GM23338 (cell line): ENCODE measurements at regions not wholly inside any gene's neighbourhood (a gene's known extent, or its start where the extent isn't known, plus 50 kb on each side); places are given as distances from the start of the nearest gene placed in this dataset.

Experiments
- ATAC-seq: fragments of 200-7000 bp; cut with Tn5 transposase; 3 replicates; pipeline ENCODE4 v1.9.1; 2020
- DNase-seq: peaks from one replicate; pipeline ENCODE4 v3.0.0-alpha.2; 2015; ENCODE audit warnings: low spot score
- H2AFZ ChIP-seq: fragments of 200-600 bp; sonication (generic); 2 replicates; pipeline ENCODE4 v1.8.0; 2016; ENCODE audit warnings: antibody characterized with exemption, mild to moderate bottlenecking, moderate library complexity
- H3F3A ChIP-seq: fragments of 200-600 bp; sonication (generic); replicated peaks from 2 replicates; pipeline ENCODE4 v1.8.0; 2017; ENCODE audit warnings: antibody characterized with exemption, mixed run types, low read depth
- H3K27ac ChIP-seq: fragments of 200-600 bp; sonication (generic); 2 replicates; pipeline ENCODE4 v1.6.1; 2016; ENCODE audit warnings: low read depth
- H3K27me3 ChIP-seq: fragments of 200-600 bp; sonication (generic); 2 replicates; pipeline ENCODE4 v1.8.0; 2016; ENCODE audit warnings: mild to moderate bottlenecking, mixed run types, moderate library complexity; ENCODE audit not compliant: insufficient read depth
- H3K36me3 ChIP-seq: fragments of 200-600 bp; sonication (generic); 2 replicates; pipeline ENCODE4 v1.8.0; 2016; ENCODE audit warnings: mild to moderate bottlenecking; ENCODE audit not compliant: insufficient read depth
- H3K4me1 ChIP-seq: fragments of 200-600 bp; sonication (generic); 2 replicates; pipeline ENCODE4 v1.8.0; 2016; ENCODE audit warnings: mild to moderate bottlenecking, moderate library complexity; ENCODE audit not compliant: insufficient read depth
- H3K4me2 ChIP-seq: fragments of 200-600 bp; sonication (generic); 2 replicates; pipeline ENCODE4 v1.7.1; 2017; ENCODE audit warnings: mixed run types
- H3K4me3 ChIP-seq: fragments of 200-600 bp; sonication (generic); 2 replicates; pipeline ENCODE4 v1.6.1; 2016; ENCODE audit warnings: mixed run types
- H3K79me2 ChIP-seq: fragments of 200-600 bp; sonication (generic); replicated peaks from 2 replicates; pipeline ENCODE4 v1.8.0; 2017; ENCODE audit warnings: mild to moderate bottlenecking; ENCODE audit not compliant: insufficient read depth
- H3K9me2 ChIP-seq: fragments of 200-600 bp; sonication (generic); 2 replicates; pipeline ENCODE4 v1.8.0; 2017; ENCODE audit not compliant: insufficient read depth
- H4K20me1 ChIP-seq: fragments of 200-600 bp; sonication (generic); replicated peaks from 2 replicates; pipeline ENCODE4 v1.8.0; 2017; ENCODE audit warnings: mild to moderate bottlenecking; ENCODE audit not compliant: insufficient read depth
- H3K27ac Mint-ChIP-seq: 2 replicates; pipeline ENCODE4 v1.8.0; 2020; ENCODE audit warnings: inconsistent platforms, mild to moderate bottlenecking, moderate library complexity, mixed read lengths
- H3K27me3 Mint-ChIP-seq: 3 replicates; pipeline ENCODE4 v1.8.0; 2022; ENCODE audit warnings: low read depth, mild to moderate bottlenecking, moderate library complexity, mixed read lengths, inconsistent platforms; ENCODE audit not compliant: insufficient read depth, poor library complexity
- H3K36me3 Mint-ChIP-seq: 3 replicates; pipeline ENCODE4 v1.8.0; 2021; ENCODE audit warnings: low read depth, mild to moderate bottlenecking, inconsistent platforms, moderate library complexity, mixed read lengths
- H3K4me1 Mint-ChIP-seq: 3 replicates; pipeline ENCODE4 v1.8.0; 2020; ENCODE audit warnings: mild to moderate bottlenecking, inconsistent platforms, mixed read lengths
- H3K4me3 Mint-ChIP-seq: 3 replicates; pipeline ENCODE4 v1.8.0; 2021; ENCODE audit warnings: moderate library complexity, mild to moderate bottlenecking, inconsistent platforms, mixed read lengths
- H3K9me3 Mint-ChIP-seq: 3 replicates; pipeline ENCODE4 v1.8.0; 2020; ENCODE audit warnings: moderate library complexity, mild to moderate bottlenecking, inconsistent platforms, mixed read lengths
- CREB1 ChIP-seq: fragments of 250-450 bp; sonication (Bioruptor Pico); IDR thresholded peaks from 2 replicates; pipeline ENCODE4 v1.5.0; 2020; ENCODE audit warnings: low read depth, mild to moderate bottlenecking, moderate library complexity
- CTCF ChIP-seq, 2 experiments: fragments of 200-600 bp in 1 of 2; sonication (generic) in 1 of 2; conservative IDR thresholded peaks; 2 replicates each; pipeline versions ENCODE4 v1.5.1 to v1.6.1; 2016 to 2017; ENCODE audit warnings: antibody characterized with exemption in 2 of 2, low read depth in 2 of 2, mild to moderate bottlenecking in 2 of 2, moderate library complexity in 1 of 2
- ETS1 ChIP-seq: IDR thresholded peaks from 2 replicates; pipeline ENCODE4 v1.6.1; 2016; ENCODE audit warnings: antibody characterized with exemption
- EZH2 ChIP-seq: fragments of 200-600 bp; sonication (generic); IDR thresholded peaks from one replicate; pipeline ENCODE4 v1.8.0; 2017; ENCODE audit warnings: antibody characterized with exemption, mild to moderate bottlenecking, low read depth; ENCODE audit not compliant: unreplicated experiment
- EZH2phosphoT487 ChIP-seq: fragments of 200-600 bp; sonication (generic); IDR thresholded peaks from one replicate; pipeline ENCODE4 v1.8.1; 2018; ENCODE audit warnings: antibody characterized with exemption; ENCODE audit not compliant: unreplicated experiment
- JUNB ChIP-seq: IDR thresholded peaks from one replicate; pipeline ENCODE4 v1.6.1; 2016; ENCODE audit warnings: antibody characterized with exemption; ENCODE audit not compliant: unreplicated experiment
- NANOG ChIP-seq: IDR thresholded peaks from 2 replicates; pipeline ENCODE4 v1.6.1; 2016; ENCODE audit warnings: antibody characterized with exemption, borderline replicate concordance
- POLR2AphosphoS5 ChIP-seq: IDR thresholded peaks from 2 replicates; pipeline ENCODE4 v1.6.1; 2016; ENCODE audit warnings: antibody characterized with exemption, low read depth
- REST ChIP-seq: IDR thresholded peaks from one replicate; pipeline ENCODE4 v1.6.1; 2018; ENCODE audit warnings: antibody characterized with exemption; ENCODE audit not compliant: unreplicated experiment
- STAT1 ChIP-seq: IDR thresholded peaks from one replicate; pipeline ENCODE4 v1.6.1; 2016; ENCODE audit warnings: antibody characterized with exemption; ENCODE audit not compliant: unreplicated experiment
- ZNF114 ChIP-seq: fragments of 250-450 bp; sonication (Bioruptor Pico); IDR thresholded peaks from 2 replicates; pipeline ENCODE4 v1.5.0; 2020; ENCODE audit warnings: mild to moderate bottlenecking, moderate library complexity
- ZNF331 ChIP-seq: fragments of 250-450 bp; sonication (Bioruptor Pico); IDR thresholded peaks from 2 replicates; pipeline ENCODE4 v1.5.0; 2020; ENCODE audit warnings: low read depth, mild to moderate bottlenecking, moderate library complexity
- ZNF462 ChIP-seq: fragments of 250-450 bp; sonication (Bioruptor Pico); IDR thresholded peaks from 2 replicates; pipeline ENCODE4 v1.5.0; 2020; ENCODE audit warnings: mild to moderate bottlenecking, moderate library complexity

- H3K4me3 Mint-ChIP-seq, result no peak overlapping the region
- Histone ChIP-seq H3K27ac (no peak overlapping the region), H3K27me3 (no peaks in the 10 kb centered on the region), H3K9me2 (no peaks in the 10 kb centered on the region), H3K4me2 (no peak overlapping the region), H4K20me1 (no peaks in the 10 kb centered on the region), H2AFZ (no peak overlapping the region), H3K4me1 (no peaks in the 10 kb centered on the region), H3K36me3 (no peaks in the 10 kb centered on the region), H3K4me3 (no peak overlapping the region), H3F3A (no peaks in the 10 kb centered on the region), H3K79me2 (no peaks in the 10 kb centered on the region)
- no peaks in the 10 kb centered on the region for H3K36me3 Mint-ChIP-seq
- DNase-seq (no peak), ATAC-seq (no peak)
- peaks cover 3% of the 10 kb centered on the region for H3K27me3 Mint-ChIP-seq
- no peak overlapping the region for H3K27ac Mint-ChIP-seq
- H3K4me1 Mint-ChIP-seq, result peaks cover 5% of the 10 kb centered on the region; the same call in 2 of the 3 replicates
- no peaks in the 10 kb centered on the region for H3K9me3 Mint-ChIP-seq
- TF ChIP-seq ETS1 (no peak), STAT1 (no peak), JUNB (no peak), NANOG (no peak), ZNF462 (CRISPR knock-in tag) (no peak), CTCF (conservative IDR thresholded peaks at IDR 0.05; ENCODE audit: low read depth in 2 of 2) (no peak), ZNF114 (no peak), EZH2 (no peak), CREB1 (no peak), POLR2AphosphoS5 (no peak), EZH2phosphoT487 (no peak), REST (no peak), ZNF331 (no peak)
Measured at GRCh38 chr6:159422041-159422984, 253.1 kb downstream of the FNDC1 start.
